Stimulated activated CD8-positive, alpha-beta memory T cell treated with anti-CD3 and anti-CD28 coated beads, Interleukin-15, amount 100 ng/mL, for 24 hours (primary cell): ENCODE measurements at regions not wholly inside any gene's neighbourhood (a gene's known extent, or its start where the extent isn't known, plus 50 kb on each side); places are given as distances from the start of the nearest gene placed in this dataset.

Experiments used
- DNase-seq: peaks from one replicate; pipeline ENCODE4 v3.0.0-alpha.2; 2020; ENCODE audit warnings: low read depth

DNA sequence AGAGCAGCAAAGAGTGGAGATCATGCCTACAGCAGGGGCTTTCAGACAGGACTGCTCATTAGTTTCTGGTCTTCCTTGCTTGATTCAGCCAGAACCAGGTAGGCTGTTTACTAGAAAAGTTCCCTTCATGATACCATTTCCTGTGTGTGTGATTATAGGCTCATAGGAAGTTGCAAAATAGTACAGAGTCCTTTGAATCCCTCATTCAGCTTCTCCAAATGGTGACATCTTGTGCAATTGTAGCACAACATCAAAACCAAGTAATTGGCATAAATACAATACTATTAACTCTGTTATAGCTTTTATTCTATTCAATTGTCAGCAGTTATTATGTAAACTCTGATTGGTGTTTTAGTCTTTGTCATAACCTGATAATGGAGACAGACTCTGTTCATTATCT lies 347.3 kb upstream of the CDH4 start:
- no peak for DNase-seq

DNA sequence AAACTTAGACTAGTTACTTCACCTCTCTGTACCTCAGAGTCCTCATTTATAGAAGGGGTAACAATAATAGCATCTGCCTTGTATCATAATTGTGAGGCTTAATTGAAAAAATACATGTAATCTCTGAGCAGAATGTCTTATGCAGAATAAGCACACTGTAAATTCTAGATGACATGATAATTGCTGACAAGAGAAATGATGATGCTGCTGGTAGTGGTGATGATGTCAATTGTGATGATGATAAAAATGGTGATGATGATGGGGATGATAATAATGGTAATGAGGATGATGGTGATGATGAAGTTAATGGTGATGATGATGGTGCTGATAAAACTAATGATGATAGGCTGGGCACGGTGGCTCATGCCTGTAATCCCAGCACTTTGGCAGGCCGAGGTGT lies 346.1 kb upstream of the CDH4 start:
- DNase-seq = no peak

DNA sequence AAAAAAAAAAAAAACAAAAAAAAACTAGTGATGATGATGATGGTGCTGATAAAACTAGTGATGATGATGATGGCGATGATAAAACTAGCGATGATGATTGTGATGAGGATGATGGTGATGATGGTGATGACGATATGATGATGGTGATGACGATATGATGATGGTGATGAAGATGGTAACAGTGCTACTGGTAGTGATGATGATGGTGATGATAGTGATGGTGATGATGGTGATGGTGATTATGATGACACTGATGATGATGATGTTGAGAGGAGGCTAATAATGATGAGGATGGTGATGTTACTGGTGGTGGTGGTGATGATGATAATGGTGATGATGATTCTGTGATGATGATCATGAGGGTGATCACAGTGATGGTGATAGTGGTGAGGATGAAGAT lies 345.5 kb upstream of the CDH4 start:
- no peak for DNase-seq

DNA sequence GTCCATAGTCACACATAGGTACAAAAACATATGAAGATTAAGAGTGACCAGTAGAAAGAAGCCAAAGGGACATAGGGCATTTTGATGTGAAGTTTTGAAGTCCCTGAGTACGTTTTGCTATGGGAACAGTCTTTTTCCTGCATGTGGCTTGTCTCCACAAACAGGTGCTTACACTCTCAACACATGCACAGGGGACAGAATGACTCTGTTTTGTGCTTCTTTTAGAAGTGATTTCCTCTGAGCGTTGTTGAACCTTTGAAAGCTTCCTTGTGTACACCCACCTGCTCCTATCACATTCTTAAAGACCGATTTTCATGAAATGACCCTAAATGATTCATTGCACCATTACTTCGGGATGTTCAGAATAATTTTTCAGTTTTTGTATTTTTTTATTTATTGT lies 338.8 kb upstream of the CDH4 start:
- DNase-seq = no peak

DNA sequence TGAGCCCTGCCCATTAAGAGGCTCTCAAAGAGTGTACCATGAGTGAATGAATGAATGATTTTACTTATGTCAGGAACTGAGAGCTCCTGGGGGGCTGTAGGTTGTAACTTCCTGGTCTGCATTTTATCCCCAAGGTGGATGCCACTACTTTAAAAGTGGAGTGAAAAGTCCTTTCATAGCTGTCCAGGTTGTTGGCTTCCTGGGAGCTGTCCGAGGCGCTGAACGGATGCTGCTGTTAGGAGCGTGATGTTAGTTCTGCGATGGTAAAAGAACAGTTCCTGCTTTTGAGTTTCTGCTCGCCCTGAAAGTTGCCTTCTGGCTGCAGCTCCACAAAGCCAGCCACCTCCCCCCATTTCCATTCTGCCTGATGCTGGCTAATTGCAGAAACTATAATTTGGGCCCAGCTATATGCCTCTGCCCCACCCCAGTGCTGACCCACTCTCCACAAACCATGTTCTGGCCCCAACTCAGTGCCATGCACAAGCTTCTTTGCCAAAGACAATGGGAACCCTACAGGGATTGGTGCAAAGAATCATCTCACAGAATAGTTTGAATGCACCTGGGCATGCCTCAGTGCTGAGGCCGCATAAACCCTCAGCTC lies 330.9 kb upstream of the CDH4 start:
- DNase-seq = no peak

DNA sequence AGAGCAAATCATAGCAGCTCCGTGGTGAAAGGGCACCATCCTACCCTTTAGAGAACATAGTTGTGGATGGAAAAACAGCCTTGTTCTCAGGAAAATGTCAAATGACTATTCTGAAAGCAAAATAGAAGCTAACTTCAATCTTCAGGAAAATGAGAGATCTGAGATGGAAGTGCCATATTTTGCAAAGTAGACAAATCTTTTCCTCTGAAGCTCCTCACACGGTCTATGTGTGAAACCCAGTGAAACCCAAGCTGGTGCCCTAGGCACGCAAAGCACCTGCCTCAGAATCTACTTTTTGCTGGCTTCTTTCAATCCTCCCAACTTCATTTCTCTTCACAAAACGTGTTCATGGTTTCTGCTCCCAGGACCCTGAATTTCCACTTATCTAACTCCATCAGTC lies 325.2 kb upstream of the CDH4 start:
- DNase-seq = no peak

DNA sequence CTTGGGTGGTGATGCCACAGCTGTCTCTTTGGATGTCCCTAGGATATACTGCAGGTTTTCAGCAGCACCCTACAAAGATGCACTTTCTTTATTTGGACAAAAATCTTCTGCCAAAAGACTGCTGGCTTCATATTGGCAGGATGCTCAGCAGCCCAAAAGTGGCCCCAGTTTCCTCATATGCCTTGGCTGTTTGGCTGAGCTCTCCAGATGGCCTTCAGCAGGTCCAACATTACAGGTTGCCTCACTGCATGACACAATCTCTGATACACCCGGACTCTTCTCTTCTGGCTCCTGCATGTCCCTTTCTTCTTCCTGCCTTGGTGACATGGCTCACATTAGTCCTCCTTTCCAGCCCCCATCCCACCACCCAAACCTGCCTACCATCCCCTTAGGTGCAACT lies 323.7 kb upstream of the CDH4 start:
- DNase-seq = no peak

DNA sequence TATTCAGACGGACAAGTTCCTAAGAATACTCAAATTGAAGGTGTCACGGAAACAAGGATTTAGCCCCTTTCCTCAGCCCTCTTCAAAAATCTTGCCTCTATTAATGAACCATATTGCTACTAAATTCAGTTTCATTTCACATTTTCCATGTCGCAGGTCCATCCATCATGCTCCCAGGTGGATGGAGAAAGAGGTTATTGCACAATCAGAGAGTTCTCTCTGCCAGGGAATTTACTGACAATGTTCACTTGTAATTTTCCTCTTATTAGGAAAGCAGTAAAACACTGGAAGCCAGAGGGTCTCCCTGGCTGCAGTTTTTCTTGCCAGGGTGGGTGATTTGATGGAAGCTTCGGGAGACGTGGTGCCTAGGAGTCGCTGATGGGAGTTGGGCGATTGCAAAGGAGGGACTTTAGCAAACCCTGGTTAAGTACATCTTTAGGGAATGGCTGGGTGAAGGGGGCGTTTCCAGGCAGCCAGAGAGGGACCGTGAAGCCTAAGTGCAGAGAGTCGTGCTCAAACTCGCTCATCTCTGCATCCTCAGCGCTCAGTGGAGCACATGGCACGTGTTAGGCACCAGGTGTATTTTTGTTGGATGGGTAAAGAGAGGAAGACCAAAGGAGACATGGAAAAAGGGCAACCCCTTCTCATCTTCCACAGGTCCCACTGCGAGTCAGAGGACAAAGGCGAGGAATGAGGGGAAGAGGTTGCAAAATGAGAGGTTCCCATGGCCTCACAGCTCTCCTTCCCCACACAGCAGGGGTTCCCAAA lies 321.9 kb upstream of the CDH4 start:
- no peak for DNase-seq

DNA sequence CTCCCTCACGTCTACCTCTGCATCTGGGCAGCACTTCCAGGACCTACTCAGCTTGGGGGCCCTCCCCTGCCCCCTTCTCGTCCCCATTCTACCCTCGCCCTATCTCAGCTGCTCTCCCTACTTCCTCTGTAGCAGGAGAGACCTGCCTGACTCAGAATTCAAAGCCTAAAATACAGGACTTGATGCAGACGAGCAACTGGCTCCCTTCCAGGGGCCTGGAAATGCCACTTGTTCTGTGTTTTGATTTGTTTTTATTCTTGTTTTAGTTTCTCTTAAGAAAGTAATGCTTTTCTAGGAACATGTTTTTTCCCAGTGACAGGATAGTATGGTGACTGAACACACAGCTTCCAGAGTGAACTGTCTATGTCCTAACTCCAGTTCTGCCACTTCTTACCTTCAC lies 320.4 kb upstream of the CDH4 start:
- no peak for DNase-seq

DNA sequence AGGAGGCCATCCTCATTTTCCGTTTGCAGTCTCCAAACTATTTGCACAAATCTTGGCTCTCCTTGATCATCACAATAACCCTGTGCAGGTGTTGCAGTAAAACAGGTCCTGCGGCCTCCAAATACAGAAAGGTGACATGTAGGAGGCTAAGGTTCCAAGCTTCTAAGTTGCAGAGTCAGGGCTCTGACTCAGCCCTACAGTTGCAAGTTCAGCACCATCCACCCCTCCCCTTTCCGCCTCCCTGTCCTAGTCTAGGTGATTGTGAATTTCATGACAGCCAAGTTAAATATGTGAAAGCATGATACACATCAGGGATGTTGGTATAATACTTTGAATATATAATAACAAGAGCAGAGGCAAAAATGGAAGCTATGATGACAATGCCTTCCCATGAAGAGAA lies 317.3 kb upstream of the CDH4 start:
- DNase-seq = no peak

DNA sequence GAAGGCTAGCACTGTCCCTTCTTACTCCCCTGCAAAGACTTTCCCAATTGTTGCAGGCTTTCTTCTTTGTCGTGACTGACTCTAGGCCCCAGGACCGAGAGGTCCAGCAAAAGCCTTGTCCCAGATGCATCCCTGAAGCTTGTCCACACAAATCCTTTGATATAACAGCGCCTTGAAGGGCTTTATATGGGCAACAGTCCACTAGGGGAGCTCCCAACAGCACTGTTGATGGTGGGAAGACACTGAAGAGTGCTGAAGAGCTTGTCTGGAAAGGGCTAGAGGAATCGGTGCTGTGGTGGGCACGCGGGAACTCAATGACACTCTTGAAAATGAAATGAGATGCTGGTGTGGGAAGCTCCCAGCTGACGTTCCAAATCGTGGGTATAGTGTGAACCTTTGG lies 316.1 kb upstream of the CDH4 start:
- no peak for DNase-seq

DNA sequence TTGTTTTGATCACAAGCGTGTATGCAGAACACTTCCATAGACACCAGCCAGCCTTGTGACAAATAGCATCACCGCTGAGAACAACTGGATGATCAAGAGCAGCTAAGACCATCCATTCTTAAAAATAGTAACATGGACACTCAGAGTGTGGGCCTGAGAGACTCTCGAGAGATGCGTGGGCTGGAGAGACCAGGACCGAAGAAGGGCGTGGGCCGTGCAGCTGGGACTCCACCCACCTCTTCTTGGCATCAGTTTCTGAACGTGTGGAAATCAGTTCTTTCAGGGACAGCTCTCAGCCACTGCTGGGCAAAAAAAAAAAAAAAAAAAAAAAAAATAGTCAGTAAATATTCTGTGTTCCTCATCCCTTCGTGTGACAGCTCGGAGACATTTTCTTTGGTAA lies 314.5 kb upstream of the CDH4 start:
- DNase-seq = no peak

DNA sequence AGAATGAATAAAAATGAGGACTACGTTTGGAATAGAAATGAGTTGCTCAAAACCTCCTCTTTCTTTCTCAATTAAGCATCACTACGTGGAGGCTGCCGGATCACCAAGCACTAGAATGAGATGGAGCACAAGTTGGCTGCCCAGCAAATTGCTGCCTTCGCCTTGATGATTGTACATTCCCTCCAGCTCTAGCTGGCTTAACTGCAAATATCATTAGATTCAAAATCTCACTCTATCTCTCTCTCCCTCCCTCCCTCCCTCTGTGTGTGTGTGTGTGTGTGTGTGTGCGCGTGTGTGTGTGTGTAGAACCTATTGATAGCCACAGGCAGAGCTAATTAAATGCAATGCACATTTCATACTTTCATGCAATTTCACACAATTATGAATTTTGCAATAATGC lies 310.7 kb upstream of the CDH4 start:
- DNase-seq = no peak

DNA sequence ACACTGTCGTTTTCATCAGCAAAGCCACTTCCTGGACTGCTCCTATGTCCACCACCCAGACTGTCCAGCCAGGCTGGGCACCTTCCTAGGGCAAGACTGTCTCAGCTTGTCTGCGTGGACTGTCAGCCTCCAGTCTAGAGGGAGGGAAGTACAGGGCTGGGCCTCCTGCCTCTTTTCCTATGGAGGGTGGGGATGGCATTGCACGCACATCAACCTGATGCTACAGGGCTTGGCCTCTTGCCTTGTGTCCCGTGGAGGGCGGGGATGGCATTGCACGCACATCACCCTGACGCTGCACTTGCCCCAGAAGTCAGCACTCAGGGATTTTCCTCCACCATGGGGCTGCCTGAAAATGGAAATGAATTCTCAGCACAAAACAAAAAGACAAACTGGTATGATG lies 304.2 kb upstream of the CDH4 start:
- DNase-seq = no peak

DNA sequence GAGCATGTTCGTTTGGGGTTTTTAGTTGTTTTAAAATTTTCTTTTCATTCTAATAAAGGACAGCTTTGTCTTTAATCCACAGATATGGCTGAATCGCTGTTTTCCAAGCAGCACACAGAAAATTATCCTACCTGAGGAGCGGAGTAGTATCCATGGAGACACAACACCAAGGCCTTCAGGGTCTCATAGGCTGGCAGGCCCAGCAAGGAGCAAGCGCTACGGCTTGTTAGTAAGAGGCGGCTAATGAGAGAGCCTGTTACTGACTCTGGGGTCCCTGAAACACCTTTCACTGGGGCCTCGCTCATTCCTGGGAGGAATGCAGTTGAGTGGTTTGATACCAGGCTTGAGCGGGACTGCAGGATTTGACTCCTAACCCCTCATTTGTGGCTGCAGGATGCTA lies 303.8 kb upstream of the CDH4 start:
- DNase-seq = no peak

DNA sequence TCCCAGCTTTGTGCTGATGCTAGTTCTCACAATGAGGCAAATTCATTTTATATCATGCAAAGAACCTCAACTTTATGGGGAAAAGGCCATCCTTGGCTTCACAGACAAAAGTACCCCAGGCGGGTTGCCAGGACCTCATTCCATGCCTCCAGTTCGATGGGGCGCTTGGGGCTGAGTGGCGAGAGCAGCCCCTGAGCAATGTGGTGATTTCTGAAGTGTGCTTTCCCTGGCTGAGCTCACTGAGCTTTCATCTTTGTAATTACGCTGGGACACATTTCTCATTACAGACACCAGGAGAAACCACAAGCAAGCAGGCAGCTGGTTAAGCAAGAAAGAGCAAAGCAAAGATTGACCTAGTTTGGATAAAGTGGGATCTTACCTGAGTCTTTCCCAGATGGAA lies 301.5 kb upstream of the CDH4 start:
- DNase-seq = no peak

DNA sequence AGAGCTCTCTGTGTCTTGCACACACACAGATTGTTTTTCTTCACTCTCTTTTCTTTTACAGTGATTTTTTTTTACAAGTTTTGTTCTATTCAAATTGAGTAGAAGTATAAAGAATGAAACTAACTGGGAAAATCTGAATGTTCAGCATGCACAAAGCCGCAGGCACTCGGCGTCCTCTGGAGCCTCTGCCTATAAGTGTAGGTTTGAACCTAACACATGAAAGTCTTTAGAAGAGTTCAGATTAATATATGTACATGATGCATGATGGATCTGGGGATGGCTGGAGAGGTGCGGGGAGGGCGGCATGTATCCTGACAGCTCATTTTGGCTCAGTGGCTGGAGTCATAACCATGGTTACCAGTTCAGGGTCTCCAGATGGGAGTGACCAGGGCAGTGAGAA lies 301.1 kb upstream of the CDH4 start:
- DNase-seq = no peak

DNA sequence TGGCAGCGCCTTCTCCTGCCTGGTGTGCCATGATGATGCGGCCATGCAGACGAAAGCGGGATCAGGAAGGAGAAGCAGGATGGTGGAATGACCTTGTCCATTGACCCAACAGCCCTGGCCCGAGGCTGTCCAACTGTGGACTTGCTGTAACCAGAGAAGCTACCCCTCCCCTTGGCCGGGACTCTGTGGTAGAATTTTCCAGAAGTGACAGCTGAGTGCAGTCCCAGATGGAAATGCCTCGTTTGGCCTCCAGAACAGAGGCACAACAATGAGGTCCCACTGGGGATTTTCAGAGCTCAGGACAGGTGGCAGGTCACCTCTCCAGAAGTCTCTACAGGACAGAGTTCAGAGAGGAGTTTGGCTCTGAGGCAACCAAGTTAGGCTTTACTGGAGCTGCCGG lies 299.2 kb upstream of the CDH4 start:
- DNase-seq = no peak

DNA sequence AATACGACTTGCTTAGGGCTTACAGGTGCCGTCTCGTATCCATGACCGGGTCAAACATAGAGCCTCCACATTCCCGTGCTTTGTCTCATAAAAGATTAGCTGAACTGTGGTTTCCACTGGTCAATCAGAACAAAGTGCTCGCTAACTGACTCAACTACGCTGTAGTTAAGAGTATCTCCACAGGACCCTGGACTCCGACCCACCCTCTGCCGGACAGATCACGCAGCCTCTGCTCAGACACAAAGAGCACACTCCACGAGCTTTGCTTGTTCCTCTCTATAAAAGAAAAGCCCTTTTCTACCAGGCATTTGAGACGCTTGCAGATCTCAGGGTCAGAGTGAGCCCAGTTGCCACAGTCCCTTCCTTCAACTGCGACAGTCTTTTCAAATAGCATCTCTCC lies 298.7 kb upstream of the CDH4 start:
- DNase-seq = no peak

DNA sequence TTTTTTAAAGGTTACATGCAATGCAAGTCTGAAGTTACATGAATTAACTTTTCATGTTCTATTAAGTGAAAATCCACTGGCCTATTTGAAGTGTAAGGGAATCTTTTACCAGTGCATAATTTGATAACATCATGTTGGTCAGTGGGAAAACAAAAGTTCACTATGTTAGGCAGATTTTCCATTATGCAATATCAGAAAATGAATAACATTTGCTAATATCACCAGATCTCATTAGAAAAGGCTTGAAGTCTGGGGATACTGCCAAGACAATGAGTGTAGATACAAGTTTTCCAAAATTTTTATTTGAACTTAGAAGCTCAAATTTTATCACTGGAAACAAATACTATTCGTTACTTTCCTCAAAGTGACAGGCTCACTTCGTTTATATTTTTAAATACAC lies 296.4 kb upstream of the CDH4 start:
- DNase-seq = no peak

DNA sequence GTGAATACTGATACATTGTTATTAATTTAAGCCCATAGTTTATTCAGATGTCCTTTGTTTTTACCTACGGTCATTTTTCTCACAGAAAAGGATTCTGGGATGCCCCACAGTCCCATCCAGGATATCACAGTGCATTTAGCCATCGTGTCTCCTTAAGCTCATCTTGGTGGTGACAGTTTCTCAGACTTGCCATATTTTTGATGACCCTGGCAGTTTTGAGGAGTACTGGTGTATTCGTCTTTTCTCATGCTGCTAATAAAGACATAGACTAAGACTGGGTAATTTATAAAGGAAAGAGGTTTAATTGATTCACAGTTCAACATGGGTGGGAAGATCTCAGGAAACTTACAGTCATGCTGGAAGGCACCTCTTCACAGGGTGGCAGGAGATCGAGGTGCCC lies 295.9 kb upstream of the CDH4 start:
- no peak for DNase-seq

DNA sequence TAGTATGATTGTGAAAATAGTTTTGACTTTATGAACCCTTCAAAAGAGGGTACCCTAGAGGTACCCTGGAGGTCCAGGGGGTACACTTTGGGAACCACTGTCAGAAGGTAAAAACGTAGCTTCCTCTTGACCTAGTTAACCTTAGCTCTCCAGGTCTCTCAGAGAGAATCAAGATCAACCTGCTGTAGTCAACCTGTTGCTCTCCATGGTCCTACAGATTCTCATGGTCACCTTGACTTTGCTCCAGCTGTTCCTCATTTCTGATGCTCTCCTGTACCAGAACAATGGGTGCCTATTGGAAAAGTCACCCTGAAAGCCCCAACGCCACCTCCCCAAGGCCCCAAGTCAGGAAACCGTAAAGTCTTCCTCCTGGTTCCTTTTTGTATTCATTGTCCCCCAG lies 294.4 kb upstream of the CDH4 start:
- DNase-seq = no peak

DNA sequence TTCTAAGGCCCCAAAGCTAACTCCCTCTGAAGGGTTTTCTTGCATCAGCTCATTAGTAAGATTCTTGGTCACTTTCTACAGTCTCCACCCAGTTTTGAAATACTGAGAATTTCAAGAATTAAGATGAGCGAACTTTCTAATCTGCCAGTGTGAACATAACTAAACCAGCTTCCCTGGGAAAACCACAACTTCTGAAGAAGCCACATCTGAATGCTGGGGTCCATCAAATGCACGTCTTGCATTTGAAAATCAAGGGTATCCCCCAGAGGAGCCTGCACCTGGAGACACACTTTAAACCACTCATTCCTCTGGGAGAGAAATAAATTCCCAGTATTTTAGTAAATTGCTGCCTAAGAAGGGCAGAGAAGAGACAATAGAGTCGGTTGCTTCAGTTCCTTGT lies 292.1 kb upstream of the CDH4 start:
- DNase-seq = no peak

DNA sequence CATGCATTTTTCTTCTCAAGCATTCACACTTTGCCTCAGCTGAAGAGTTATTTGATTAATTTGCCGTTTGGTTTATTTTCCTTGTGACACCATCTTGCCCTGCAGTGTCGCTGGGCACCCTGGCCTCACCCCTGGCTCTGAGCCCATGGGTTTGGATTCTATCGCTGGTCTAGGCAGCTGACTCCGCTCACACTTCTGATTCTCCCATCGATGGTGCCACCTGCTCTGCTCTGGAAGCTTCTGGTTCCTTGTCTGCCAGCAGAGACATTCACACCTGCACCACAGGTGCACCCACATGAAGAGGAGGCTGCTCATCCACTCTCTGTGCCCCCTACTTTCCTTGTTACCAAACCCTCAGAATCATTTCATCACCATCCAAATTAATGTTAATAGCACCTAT lies 291.6 kb upstream of the CDH4 start:
- DNase-seq = no peak
